ENCODE measurements at regions not wholly inside any gene's neighbourhood (a gene's known extent, or its start where the extent isn't known, plus 50 kb on each side); places are given as distances from the start of the nearest gene placed in this dataset.
"Not testable (repeated sequence)": the region's sequence is repeated elsewhere in the genome, so short reads cannot be mapped to it uniquely, and the experiment has no call there.

- not testable (repeated sequence) for H3K9me3 ChIP-seq (ENCODE audit: control insufficient read depth, insufficient read depth, low read length); H3K4me1 ChIP-seq (ENCODE audit: control insufficient read depth, insufficient read depth, low read length); H3K4me3 ChIP-seq (ENCODE audit: low read depth, low read length); H3K9ac ChIP-seq (ENCODE audit: low read depth, low read length); H3K36me3 ChIP-seq (ENCODE audit: control insufficient read depth, insufficient read depth, low read length); H3K27me3 ChIP-seq (ENCODE audit: control insufficient read depth, insufficient read depth, low read length)
Observed at GRCh38 chr4:189560605-189561004, 380.1 kb upstream of the FRG1 start.

DNA sequence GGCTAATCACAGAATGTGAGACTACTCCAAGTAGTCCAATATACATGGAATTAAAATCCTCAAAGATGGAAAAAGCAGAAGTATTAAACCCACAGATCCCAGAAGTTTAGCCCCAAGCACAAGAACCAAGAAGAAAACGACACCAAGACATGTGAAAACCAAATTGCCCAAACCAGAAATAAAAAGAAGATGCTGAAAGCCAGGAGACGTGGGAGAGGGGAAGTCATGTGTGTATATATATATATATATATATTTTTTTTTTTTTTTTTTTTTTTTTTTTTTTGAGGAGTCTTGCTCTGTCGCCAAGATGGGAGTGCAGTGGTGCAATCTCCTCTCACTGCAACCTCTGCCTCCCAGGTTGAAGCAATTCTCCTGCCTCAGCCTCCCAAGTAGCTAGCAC lies 376.9 kb upstream of the FRG1 start:
- H3K9me3 ChIP-seq (ENCODE audit: control insufficient read depth, insufficient read depth, low read length); H3K36me3 ChIP-seq (ENCODE audit: control insufficient read depth, insufficient read depth, low read length); H3K4me3 ChIP-seq (ENCODE audit: low read depth, low read length); H3K27me3 ChIP-seq (ENCODE audit: control insufficient read depth, insufficient read depth, low read length); H3K9ac ChIP-seq (ENCODE audit: low read depth, low read length); H3K4me1 ChIP-seq (ENCODE audit: control insufficient read depth, insufficient read depth, low read length): not testable (repeated sequence)

DNA sequence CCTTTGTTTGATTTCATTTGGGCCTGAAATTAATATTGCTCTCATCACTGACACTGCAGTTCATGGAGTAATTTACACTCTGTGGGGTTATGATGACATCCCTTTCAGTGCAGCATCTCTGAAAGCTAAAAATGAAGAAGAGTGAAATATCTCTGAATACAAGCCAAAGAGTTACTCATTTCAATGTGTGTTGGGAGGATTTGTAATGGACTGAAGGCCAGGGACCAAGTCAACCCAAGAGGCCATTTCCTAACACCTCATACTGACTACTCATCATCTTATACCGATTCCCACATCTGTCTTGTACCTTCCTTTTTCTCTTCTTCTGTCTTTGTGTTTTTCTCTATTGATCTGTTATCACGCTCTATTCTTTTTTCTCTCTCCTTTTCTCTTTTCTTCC lies 374.4 kb upstream of the FRG1 start:
- H3K27me3 ChIP-seq (ENCODE audit: control insufficient read depth, insufficient read depth, low read length); H3K4me1 ChIP-seq (ENCODE audit: control insufficient read depth, insufficient read depth, low read length); H3K9ac ChIP-seq (ENCODE audit: low read depth, low read length); H3K36me3 ChIP-seq (ENCODE audit: control insufficient read depth, insufficient read depth, low read length); H3K4me3 ChIP-seq (ENCODE audit: low read depth, low read length); H3K9me3 ChIP-seq (ENCODE audit: control insufficient read depth, insufficient read depth, low read length): not testable (repeated sequence)

DNA sequence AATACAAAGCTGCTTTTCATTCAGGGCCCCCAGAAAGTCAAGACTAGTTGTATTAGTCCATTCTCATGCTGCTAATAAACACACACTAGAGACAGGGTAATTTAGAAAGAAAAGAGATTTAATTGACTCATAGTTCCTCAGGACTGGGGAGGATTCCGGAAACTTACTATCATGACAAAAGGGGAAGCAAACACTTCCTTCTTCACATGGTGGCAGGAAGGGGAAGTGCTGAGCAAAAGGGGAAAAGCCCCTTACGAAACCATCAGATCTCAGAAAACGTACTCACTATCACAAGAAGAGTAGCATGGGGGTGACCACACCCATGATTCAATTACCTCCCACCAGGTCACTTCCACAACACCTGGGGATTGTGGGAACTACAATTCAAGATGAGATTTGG lies 373.8 kb upstream of the FRG1 start:
- not testable (repeated sequence) for H3K4me3 ChIP-seq (ENCODE audit: low read depth, low read length); H3K27me3 ChIP-seq (ENCODE audit: control insufficient read depth, insufficient read depth, low read length); H3K36me3 ChIP-seq (ENCODE audit: control insufficient read depth, insufficient read depth, low read length); H3K9ac ChIP-seq (ENCODE audit: low read depth, low read length); H3K4me1 ChIP-seq (ENCODE audit: control insufficient read depth, insufficient read depth, low read length); H3K9me3 ChIP-seq (ENCODE audit: control insufficient read depth, insufficient read depth, low read length)

DNA sequence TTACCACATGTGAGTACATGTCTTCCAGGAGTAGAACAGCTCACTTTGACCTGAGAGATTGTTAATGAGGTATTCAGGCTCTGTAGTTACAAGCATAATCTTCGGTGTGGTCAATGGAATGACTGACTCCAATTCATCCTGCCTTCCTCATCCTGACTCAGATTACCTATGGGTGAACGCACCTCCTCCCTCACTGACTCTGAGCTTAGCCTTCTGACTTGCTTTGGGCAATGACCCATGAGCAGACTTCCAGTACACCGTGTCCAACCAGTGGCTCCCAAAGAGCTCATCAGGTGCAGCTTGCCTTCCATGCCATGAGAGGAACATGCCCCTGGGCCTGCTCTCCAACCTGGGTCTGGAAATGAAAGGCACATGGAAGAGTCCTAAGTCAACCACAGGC lies 361.0 kb upstream of the FRG1 start:
- not testable (repeated sequence) for H3K4me1 ChIP-seq (ENCODE audit: control insufficient read depth, insufficient read depth, low read length); H3K9ac ChIP-seq (ENCODE audit: low read depth, low read length); H3K4me3 ChIP-seq (ENCODE audit: low read depth, low read length); H3K9me3 ChIP-seq (ENCODE audit: control insufficient read depth, insufficient read depth, low read length); H3K36me3 ChIP-seq (ENCODE audit: control insufficient read depth, insufficient read depth, low read length); H3K27me3 ChIP-seq (ENCODE audit: control insufficient read depth, insufficient read depth, low read length)

- not testable (repeated sequence) for H3K9me3 ChIP-seq (ENCODE audit: control insufficient read depth, insufficient read depth, low read length); H3K4me3 ChIP-seq (ENCODE audit: low read depth, low read length); H3K4me1 ChIP-seq (ENCODE audit: control insufficient read depth, insufficient read depth, low read length); H3K27me3 ChIP-seq (ENCODE audit: control insufficient read depth, insufficient read depth, low read length); H3K36me3 ChIP-seq (ENCODE audit: control insufficient read depth, insufficient read depth, low read length); H3K9ac ChIP-seq (ENCODE audit: low read depth, low read length)
Observed at GRCh38 chr4:189586908-189587632, 353.6 kb upstream of the FRG1 start.

DNA sequence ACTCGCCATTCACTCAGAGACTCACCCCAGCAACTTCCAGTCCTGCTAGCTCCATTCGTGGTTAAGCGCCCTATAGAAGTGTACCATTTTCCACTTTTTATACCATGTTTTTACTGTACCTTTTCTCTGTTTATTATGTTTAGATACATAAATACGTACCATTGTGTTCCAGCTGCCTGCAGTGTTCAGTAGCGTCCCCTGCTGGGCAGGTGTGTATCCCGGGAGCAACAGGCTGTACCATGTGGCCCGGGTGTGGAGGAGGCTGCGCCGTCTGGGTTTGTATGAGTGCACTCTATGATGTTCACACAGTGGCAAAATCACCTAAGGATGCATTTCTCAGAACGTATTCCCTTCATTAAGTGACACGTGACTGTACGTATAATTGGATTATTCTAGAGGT lies 351.5 kb upstream of the FRG1 start:
- not testable (repeated sequence) for H3K4me1 ChIP-seq (ENCODE audit: control insufficient read depth, insufficient read depth, low read length); H3K4me3 ChIP-seq (ENCODE audit: low read depth, low read length); H3K36me3 ChIP-seq (ENCODE audit: control insufficient read depth, insufficient read depth, low read length); H3K9ac ChIP-seq (ENCODE audit: low read depth, low read length); H3K27me3 ChIP-seq (ENCODE audit: control insufficient read depth, insufficient read depth, low read length); H3K9me3 ChIP-seq (ENCODE audit: control insufficient read depth, insufficient read depth, low read length)

- H3K36me3 ChIP-seq (ENCODE audit: control insufficient read depth, insufficient read depth, low read length): no peaks in the 10 kb centered on the region
- H3K9me3 ChIP-seq (ENCODE audit: control insufficient read depth, insufficient read depth, low read length): no peaks in the 10 kb centered on the region
- H3K4me3 ChIP-seq (ENCODE audit: low read depth, low read length): no peak overlapping the region
- no peaks in the 10 kb centered on the region for H3K4me1 ChIP-seq (ENCODE audit: control insufficient read depth, insufficient read depth, low read length)
- H3K9ac ChIP-seq (ENCODE audit: low read depth, low read length): no peak overlapping the region
- H3K27me3 ChIP-seq (ENCODE audit: control insufficient read depth, insufficient read depth, low read length): no peaks in the 10 kb centered on the region
Observed at GRCh38 chr4:189592890-189593289, 347.8 kb upstream of the FRG1 start.

- Histone ChIP-seq H3K4me3 (ENCODE audit: low read depth, low read length) (no peak overlapping the region), H3K27me3 (ENCODE audit: control insufficient read depth, insufficient read depth, low read length) (no peaks in the 10 kb centered on the region), H3K36me3 (ENCODE audit: control insufficient read depth, insufficient read depth, low read length) (no peaks in the 10 kb centered on the region), H3K4me1 (ENCODE audit: control insufficient read depth, insufficient read depth, low read length) (no peaks in the 10 kb centered on the region), H3K9ac (ENCODE audit: low read depth, low read length) (no peak overlapping the region), H3K9me3 (ENCODE audit: control insufficient read depth, insufficient read depth, low read length) (no peaks in the 10 kb centered on the region)
Observed at GRCh38 chr4:189597341-189597740, 343.3 kb upstream of the FRG1 start.

DNA sequence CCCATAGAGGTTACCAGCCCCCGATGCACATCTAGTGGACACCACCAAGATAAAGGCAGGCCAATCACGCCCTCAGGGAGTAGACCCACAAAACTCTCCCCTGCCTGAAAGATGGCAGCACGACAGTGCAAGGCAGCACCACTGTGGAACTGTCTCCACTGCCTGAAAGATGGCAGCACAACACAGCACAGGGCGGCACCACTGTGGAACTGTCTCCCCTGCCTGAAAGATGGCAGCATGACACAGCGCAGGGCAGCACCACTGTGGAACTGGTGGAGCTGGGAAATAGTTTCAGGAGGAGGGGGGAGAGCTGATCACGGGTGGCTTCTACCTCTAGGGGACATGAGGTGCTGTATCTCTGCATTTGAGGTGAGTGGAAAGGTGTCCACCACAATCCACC lies 340.4 kb upstream of the FRG1 start:
- no peaks in the 10 kb centered on the region for H3K9me3 ChIP-seq (ENCODE audit: control insufficient read depth, insufficient read depth, low read length)
- no peaks in the 10 kb centered on the region for H3K36me3 ChIP-seq (ENCODE audit: control insufficient read depth, insufficient read depth, low read length)
- H3K27me3 ChIP-seq (ENCODE audit: control insufficient read depth, insufficient read depth, low read length): no peaks in the 10 kb centered on the region
- H3K9ac ChIP-seq (ENCODE audit: low read depth, low read length): no peak overlapping the region
- no peaks in the 10 kb centered on the region for H3K4me1 ChIP-seq (ENCODE audit: control insufficient read depth, insufficient read depth, low read length)
- H3K4me3 ChIP-seq (ENCODE audit: low read depth, low read length): no peak overlapping the region

DNA sequence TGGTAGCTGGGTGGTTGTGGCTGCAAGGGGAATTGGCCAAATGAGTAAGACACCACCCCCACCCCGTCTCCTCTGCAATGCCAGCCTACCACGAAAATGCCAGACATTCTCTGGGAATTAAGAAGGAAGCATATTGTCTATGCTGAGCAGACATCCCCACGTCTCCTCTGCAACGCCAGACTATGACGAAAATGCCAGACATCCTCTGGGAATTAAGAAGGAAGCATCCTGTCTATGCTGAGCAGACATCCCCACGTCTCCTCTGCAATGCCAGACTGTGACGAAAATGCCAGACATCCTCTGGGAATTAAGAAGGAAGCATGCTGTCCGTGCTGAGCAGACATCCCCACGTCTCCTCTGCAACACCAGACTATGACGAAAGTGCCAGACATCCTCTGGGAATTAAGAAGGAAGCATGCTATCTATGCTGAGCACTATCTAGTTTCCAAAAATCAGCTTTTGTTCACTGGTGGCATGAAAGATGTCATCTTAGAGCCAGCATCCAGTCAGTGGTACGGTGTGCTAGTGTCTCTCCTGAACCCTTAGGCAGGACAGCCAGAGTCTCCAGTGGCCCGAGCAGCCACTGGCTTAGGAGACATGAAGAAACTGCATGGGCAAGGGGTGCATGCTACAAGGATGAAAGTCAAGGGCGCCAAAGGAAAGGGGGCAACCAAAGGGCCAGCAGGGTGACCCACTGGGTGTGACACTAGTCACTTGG lies 339.8 kb upstream of the FRG1 start:
- no peak overlapping the region for H3K4me3 ChIP-seq (ENCODE audit: low read depth, low read length)
- H3K9me3 ChIP-seq (ENCODE audit: control insufficient read depth, insufficient read depth, low read length): no peaks in the 10 kb centered on the region
- no peaks in the 10 kb centered on the region for H3K36me3 ChIP-seq (ENCODE audit: control insufficient read depth, insufficient read depth, low read length)
- no peak overlapping the region for H3K9ac ChIP-seq (ENCODE audit: low read depth, low read length)
- no peaks in the 10 kb centered on the region for H3K27me3 ChIP-seq (ENCODE audit: control insufficient read depth, insufficient read depth, low read length)
- no peaks in the 10 kb centered on the region for H3K4me1 ChIP-seq (ENCODE audit: control insufficient read depth, insufficient read depth, low read length)

GRCh38 chr4:189602827-189603226 lies 337.8 kb upstream of the FRG1 start:
- not testable (repeated sequence) for H3K27me3 ChIP-seq (ENCODE audit: control insufficient read depth, insufficient read depth, low read length); H3K4me1 ChIP-seq (ENCODE audit: control insufficient read depth, insufficient read depth, low read length); H3K4me3 ChIP-seq (ENCODE audit: low read depth, low read length); H3K9me3 ChIP-seq (ENCODE audit: control insufficient read depth, insufficient read depth, low read length); H3K36me3 ChIP-seq (ENCODE audit: control insufficient read depth, insufficient read depth, low read length); H3K9ac ChIP-seq (ENCODE audit: low read depth, low read length)

All from iPS-15b (cell line).